ENCODE measurements at regions not wholly inside any gene's neighbourhood (a gene's known extent, or its start where the extent isn't known, plus 50 kb on each side); places are given as distances from the start of the nearest gene placed in this dataset.
A peak's percentile ranks its signal among the peaks of the same experiment; 100 is the strongest.

DNA sequence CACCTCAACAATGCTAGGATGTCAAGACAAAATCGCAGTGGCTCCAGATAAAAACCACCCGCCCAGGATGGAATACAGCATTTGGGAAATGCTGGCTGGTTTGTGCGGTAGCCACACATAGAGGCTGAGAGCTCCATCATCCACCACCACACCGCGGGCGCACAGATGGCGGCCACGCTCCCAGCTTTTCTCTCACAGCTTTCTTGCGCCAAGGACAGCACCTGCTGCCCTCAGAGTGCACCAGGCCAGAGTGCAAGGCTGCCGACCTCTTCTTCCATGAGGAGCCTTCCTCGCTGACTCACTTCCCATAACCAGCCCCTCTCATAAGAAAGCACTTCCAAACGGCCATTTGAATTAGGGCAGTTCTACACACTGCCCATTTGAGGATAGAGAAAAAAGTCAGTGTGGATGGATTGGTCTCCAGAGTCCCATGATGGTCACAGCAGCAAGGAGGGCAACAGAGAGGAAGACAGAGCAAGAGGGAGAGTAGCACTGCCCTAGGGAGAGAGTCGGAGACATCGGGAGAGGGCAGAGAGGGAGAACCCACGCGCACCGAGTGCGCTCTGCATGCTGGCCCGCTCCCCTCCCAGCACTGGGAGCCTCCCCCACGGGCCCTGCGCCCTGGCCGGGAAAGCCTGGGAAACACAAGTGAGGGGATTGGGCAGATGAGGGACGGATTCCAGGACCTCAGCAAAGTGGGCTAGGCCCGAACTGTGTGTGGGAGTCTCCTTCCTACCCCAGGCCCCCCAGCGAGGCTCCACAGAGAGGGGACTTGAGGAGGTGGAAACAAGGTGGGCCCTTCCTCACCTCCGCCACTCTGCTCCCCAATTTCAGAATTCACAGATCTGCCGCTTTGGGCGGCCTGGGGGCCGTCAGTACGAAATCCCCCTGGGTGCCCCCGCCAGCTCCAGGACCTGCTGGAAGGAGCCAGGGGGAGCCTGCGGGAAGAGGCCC lies 156.9 kb downstream of the USP12 start:
- no peak for DNase-seq

DNA sequence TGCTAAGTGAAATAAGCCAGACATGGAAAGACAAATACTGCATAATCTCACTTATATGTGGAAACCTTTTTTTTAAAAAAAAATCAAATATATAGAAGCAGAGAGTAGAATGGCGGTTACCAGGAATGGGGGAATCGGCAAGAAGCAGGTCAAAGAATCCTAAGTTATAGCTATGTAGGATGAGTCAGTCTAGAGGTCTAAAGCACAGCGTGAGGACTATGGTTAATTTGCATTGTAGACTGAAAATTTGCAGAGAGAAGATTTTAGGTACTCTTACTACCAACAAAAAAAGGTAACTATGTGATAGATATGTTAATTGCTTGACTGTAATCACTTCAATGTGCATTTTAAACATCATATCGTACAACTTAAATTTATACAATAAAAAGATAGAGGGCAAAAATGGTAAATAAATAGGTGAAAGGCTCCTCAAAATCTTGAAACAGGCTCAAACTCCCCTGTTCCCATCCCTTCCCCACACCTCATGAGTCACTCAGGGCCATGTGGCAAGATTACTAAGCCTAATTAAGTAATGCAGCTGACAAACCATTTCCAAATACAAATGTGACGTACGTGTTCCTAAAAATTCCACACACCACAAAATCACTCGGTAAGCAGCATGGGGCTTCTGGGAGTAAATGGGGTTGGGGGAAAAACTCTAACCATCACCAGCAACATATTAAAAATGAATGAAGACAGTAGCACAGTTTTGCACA lies 159.0 kb downstream of the USP12 start:
- DNase-seq: no peak

- no peak for DNase-seq
Observed at GRCh38 chr13:27011661-27012060, 159.9 kb downstream of the USP12 start.

DNA sequence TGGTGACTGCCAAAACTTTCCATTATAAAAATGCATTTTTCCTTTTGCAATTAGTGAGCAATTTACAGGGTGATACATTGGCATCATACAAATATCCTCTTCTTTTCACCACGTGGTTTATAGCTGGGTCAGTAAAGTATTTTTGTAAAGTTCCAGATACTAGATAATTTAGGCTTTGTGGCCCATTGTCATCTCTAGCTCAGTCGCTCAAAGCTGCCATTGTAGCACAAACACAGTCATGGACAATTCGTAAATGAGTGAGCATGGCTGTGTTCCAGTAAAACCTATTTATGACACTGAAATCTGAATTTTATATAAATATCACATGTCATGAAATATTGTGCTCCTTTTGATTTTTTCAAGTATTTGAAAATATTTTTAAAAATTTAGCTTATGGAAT lies 162.9 kb downstream of the USP12 start:
- DNase-seq: no peak

GRCh38 chr13:27007166-27007565 lies 164.4 kb downstream of the USP12 start:
- DNase-seq: peak; percentile 73

- peak; percentile 45 for DNase-seq
Observed at GRCh38 chr13:27006519-27007161, 165.0 kb downstream of the USP12 start.

- DNase-seq: no peak
Observed at GRCh38 chr13:27005976-27006518, 165.6 kb downstream of the USP12 start.

GRCh38 chr13:27005556-27005955 lies 166.1 kb downstream of the USP12 start:
- DNase-seq: peak; percentile 47

GRCh38 chr13:27004866-27005265 lies 166.7 kb downstream of the USP12 start:
- DNase-seq: no peak

GRCh38 chr13:27004326-27004725 lies 167.3 kb downstream of the USP12 start:
- DNase-seq: no peak

GRCh38 chr13:27001705-27002104 lies 169.9 kb downstream of the USP12 start:
- DNase-seq: no peak

DNA sequence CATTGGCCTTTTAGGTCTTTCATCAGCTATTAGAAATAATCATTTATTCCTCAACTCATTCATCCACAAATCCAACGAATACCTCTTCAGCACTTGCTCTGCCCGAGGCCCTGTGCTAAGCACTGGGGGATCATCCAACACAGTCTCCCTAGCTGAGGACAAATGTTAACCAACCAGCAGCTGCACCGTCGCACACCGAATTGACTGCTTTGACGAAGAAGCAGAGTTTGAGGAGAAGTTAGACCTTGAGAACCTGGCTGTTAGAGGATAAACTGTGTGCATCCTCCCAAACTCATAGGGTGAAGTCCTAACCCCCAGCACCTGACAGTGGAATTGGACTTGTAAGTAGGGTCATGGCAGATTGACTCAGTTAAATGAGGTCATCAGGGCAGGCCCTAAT lies 170.9 kb downstream of the USP12 start:
- no peak for DNase-seq

DNA sequence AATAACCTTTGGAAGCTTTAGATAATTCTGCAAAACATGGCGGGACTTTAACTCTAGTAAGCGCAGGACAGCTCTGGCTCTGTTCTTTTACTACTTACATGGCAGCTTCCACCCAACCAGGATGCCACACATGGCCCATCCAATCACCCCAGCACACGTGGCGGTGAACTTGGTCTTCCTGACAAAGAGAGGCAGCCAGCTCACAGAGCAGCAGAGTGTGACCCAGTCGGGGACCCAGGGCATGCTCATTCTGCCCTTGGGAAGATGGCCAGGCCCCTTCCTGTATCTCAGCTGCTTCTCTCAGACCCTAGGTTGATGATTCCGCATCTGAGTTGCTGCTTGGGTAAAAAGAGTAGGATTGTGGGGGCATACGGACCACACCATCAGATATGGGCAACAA lies 172.1 kb downstream of the USP12 start:
- no peak for DNase-seq

DNA sequence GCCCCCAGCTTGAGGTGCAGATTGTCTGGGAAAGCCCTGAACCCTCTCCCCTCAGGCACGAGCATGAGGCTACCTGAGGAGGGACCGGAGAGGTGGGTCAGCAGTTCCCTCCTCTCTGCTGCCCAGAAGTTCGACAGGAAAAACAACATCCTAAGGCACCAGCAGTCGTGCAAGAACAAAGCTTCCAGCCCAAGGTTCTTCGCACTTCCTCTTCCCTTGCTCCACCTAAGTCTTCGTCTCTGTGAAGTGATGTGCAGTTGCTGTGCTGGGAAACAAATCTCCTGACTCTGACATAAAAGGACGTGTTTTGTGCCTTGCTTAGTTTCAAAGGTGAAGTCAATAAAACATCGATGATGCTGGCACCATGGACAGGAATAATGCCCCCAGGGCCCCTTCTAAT lies 173.3 kb downstream of the USP12 start:
- no peak for DNase-seq

DNA sequence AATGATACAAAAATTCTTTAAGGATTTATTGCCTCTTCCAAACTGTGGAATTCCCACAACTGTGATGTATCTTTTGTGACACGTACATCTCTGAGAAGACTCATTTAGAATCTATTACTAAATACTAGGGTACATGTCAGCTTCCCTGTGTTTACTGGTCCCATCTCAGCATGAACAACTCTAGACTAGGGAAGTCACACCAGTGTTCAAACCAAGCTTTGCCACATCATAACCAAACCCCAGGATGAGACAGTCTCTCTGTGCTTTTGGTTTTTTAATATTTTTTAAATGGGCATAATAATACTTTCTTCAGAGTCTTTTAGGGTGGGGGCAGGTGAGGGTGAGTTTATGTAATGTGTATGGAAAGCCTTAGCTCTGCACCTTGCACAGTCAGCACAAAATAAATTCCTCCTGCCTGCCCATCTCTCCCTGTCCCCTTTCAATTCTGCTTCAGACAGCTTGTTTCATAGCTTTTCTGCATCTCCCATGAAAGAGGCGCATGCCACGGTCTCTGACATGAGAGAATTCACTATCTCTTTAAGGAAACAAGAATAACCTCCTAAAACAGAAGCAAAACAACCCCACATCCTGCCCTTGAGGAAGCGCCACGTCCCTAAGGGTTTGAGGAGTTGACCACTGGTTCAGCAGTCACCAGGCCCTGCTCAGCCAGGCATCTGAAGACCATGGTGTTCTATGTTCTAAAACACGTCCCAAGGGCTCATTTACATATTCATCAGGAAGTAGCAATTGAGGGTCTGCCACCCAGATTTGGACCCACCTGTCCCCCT lies 174.5 kb downstream of the USP12 start:
- DNase-seq: no peak

GRCh38 chr13:26995159-26995558 lies 176.5 kb downstream of the USP12 start:
- DNase-seq: no peak

GRCh38 chr13:26993780-26994179 lies 177.8 kb downstream of the USP12 start:
- no peak for DNase-seq

DNA sequence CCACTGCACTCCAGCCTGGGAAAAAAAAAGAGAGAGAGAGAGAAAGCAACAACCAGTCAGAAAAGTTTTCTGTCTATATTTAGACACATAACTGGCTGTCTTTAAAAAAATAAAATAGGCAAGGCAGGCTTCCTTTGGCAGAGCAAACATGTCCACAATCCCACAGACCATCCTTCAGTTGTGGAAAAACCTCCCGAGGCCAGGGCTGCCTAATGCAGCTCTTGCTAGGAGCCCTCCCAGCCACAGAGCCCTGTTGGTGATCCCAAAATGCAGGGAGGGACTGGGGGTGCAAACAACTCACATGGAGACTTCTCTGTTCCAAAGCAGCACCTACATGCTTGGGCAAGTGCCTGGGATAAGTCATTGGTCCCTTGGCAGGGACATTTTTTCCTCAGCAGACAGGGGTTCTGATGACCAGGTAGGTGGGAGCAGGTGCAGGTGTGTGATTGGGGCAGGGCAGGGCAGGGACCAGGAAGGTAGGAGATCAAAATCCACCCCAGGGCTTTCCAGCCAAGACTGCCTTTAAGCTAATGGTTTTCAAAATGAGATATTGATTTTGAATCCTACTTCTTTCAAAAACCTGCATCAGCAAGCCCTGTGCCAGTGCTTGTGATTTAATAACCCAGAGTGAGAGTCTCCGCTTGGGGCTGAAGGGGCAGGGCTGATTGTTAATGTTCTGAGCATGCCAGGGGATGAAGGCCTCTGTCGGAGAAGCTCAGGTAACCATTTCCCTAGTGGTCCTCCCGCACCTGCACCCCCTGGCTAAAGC lies 178.5 kb downstream of the USP12 start:
- DNase-seq: no peak

DNA sequence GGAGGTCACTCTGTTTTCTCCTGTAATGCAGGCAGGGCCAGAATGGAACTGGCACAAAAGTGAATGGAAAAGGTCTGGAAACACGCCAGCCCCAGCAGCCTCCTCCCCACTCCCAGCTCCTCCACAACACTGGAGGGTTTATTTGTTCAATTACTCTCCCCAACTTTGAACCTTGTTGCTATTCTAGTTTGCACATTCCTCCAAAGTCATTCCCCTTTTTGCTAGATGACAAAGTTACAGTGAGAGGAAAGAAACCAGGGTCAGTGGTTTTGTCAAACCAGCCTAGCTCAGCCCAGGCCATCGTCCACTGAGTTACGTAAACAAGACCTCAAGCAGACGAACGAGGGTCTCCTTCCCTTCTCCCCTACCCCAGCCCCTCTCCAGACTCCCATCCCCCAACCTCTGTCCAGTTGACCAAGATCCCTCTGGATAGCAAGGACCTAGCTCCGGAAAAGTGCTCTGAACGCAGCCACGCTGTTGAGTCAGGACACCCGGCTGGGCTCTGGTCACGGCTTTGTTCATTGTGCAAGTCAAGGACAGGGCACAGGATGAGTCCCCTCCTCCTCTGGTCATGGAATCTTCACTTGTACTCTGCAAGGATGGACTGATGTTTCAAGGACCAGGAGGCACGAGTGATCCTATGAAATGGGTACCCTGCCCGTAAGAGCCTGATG lies 180.0 kb downstream of the USP12 start:
- no peak for DNase-seq

- DNase-seq: no peak
Observed at GRCh38 chr13:26989957-26990713, 181.5 kb downstream of the USP12 start.
